TTC549 (cell line): ENCODE measurements at regions not wholly inside any gene's neighbourhood (a gene's known extent, or its start where the extent isn't known, plus 50 kb on each side); places are given as distances from the start of the nearest gene placed in this dataset.

Experiments
- FAIRE-seq: peaks from 2 replicates; lab custom pipeline; 2012; peaks lifted over from hg19 to GRCh38; lab: Jason Lieb, UNC

GRCh38 chr2:53445383-53446070 is 322.1 kb upstream of the CHAC2 start:
- FAIRE-seq = no peak

DNA sequence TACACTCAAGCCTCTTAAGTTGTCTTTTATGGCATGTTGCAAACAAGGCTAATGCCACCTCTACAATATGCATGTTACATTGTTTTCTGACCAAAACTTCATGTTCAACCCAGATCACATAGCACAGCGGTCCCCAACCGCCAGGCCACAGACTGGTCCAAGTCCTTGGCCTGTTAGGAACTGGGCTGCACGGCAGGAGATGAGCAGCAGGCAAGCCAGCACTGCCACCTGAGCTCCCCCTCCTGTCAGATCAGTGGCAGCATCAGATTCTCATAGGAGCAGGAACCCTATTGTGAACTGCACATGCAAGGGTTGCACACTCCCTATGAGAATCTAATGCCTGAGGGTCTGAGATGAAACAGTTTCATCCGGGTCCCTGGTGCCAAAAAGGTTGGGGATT is 324.8 kb upstream of the CHAC2 start:
- FAIRE-seq = no peak

DNA sequence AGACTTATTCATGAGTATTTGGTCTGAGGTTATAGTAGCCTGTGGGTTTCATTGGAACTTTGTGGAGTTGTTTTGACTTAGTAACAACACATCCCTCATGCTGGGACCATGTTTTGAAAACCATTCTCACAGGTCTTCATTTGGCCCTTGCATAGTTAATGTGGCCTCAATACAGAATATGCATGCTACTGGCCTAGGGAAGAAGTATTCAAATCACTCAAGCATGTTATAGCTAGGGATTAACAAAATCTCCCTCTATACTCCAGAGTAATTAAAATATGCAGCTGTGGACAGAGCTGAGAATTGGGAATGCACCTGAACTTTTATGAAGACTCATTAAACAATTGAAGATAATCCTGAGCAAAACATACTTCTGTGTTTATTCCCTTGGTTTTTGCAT is 325.5 kb upstream of the CHAC2 start:
- FAIRE-seq = no peak

- no peak for FAIRE-seq
Measured at GRCh38 chr2:53438692-53439091, 328.9 kb upstream of the CHAC2 start.

GRCh38 chr2:53438100-53438499 is 329.5 kb upstream of the CHAC2 start:
- no peak for FAIRE-seq

GRCh38 chr2:53437371-53437770 is 330.2 kb upstream of the CHAC2 start:
- FAIRE-seq = no peak

GRCh38 chr2:53436882-53437281 is 330.7 kb upstream of the CHAC2 start:
- no peak for FAIRE-seq

GRCh38 chr2:53435610-53436009 is 332.0 kb upstream of the CHAC2 start:
- no peak for FAIRE-seq

- FAIRE-seq = no peak
Measured at GRCh38 chr2:53434466-53434865, 333.1 kb upstream of the CHAC2 start.

DNA sequence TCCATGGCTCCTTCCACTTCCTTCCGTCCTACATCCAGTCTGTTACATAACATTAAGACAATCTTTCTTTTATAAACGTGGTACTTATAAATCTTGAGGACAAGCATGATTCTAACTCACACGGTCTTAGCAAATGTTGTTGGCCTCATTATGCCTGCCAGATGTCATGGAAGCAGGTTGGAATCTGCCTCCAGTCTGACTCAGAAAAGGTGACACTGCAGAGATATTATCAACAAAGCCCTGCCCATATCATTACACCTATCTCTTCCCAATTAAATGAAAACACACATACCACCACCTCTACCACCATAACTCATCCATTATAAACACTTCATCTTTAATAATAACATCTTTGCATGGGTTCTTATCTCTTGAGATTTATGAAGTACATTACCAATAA is 334.7 kb upstream of the CHAC2 start:
- FAIRE-seq = no peak

DNA sequence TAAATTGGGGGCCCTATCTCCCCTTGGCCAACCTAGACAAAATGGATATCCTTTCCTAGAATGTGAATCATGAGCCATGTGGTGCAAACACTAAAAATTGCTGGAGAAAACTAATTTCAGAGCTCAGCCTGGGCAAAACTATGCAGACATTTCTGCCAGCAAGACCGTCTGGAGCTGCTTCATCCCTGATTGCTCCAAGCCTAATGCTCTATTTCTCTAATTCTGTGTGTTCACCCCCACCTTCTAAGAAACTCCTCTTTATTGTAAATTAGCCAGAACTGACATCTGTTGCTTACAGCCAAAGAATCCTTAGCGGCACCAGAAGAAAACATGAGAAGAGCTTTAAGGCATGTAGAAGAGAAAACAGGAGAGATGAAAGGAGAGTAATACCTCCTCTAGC is 337.7 kb upstream of the CHAC2 start:
- no peak for FAIRE-seq

- FAIRE-seq = no peak
Measured at GRCh38 chr2:53424902-53425301, 342.7 kb upstream of the CHAC2 start.

- no peak for FAIRE-seq
Measured at GRCh38 chr2:53423465-53423864, 344.1 kb upstream of the CHAC2 start.

DNA sequence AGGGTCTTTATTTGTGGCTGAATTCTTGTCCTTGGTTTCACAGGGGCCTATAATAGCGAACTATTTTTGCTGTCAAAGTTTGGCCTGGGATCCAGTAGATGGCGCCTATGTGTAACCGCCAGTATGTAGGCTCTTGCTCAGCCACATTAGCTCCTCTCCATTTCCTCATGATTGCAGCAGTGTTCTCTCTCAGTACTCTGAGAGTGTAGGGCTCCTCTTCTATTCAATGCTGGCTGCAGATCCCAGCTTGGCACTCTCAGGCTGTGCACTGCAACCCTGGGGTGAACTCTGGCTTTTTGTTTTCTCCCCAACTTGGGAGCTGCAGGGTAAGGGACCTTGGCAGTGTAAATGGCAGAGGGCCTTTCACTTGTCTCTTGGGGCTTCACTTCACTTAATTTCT is 344.6 kb upstream of the CHAC2 start:
- FAIRE-seq = peak; percentile 19

GRCh38 chr2:53417385-53417784 is 350.2 kb upstream of the CHAC2 start:
- FAIRE-seq = no peak

- FAIRE-seq = no peak
Measured at GRCh38 chr2:53407363-53408080, 360.1 kb upstream of the CHAC2 start.

GRCh38 chr2:53403792-53404413 is 363.7 kb upstream of the CHAC2 start:
- no peak for FAIRE-seq

DNA sequence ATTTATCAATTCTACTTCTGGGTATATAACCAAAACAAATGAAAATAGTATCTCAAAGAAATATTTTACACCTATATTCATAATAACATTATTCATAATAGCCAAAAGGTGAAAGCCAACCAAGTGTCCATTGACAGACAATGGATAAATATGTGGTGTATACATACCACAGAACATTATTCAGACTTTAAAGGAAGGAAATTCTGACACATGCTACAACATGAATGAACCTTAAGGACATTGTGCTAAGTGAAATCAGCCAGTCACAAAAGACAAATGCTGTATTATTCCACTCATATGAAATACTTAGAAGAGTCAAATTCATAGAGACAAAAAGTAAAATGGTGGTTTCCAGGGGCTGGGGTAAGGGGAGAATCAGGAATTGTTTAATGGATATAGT is 370.5 kb upstream of the CHAC2 start:
- FAIRE-seq = no peak

GRCh38 chr2:53381271-53381670 is 386.3 kb upstream of the CHAC2 start:
- no peak for FAIRE-seq

DNA sequence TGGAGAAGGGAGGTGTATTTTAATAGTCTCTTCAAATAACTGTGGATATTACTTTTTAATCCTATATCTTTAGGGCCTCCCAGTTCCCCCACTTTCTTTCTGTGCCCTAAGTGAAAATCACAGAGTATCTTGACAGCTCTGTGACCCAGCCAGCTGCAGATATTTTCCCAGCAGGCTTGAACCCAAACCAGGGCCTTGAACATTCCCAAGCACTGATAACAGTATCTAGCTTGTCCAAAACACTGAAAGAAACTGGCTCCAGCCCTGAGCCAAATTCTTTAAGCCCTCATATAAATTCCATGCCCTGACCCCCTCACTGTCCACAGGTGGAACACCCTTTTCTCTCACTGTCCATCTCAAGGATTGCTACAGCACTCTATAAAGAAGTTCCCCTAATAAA is 388.1 kb upstream of the CHAC2 start:
- no peak for FAIRE-seq

DNA sequence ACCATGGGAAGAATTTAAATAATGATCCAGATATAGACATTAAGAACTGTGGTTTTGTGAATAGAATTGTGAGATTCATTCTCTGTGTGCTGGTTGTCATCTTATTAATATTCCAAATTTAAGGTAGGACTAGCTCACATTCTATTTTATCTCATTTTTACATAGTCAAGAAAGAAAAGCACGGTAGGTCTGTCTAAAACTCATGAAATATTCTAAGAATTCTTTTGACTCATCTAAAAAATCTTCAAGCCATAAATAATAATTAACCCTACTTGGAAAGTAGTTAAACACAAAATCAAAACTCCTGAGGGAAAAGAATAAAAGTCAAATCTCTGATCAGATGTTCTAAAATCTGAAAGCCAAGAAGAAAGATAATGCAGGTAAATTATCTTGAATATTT is 388.8 kb upstream of the CHAC2 start:
- no peak for FAIRE-seq

GRCh38 chr2:53373126-53373525 is 394.5 kb upstream of the CHAC2 start:
- FAIRE-seq = no peak

- FAIRE-seq = no peak
Measured at GRCh38 chr2:53366543-53366942, 401.1 kb upstream of the CHAC2 start.

DNA sequence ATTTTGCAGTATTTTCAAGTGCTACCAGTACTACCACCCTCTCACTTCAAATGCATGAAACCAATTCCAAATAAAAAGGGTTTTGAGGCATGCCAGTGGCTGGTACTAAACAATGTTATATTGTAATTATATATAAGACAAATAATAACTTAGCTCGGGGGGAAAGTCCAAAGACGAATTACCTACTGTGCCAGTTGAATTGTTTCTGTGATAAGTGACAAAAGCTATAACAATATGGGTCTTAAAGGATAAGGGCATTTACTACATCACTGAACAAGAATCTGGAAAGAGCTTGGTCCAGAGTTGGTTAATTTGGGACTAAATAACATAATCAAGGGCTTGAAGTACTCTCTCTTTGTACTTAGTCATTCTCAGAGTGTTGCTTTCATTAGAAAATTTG is 404.7 kb upstream of the CHAC2 start:
- no peak for FAIRE-seq
